ENCODE measurements at regions not wholly inside any gene's neighbourhood (a gene's known extent, or its start where the extent isn't known, plus 50 kb on each side); places are given as distances from the start of the nearest gene placed in this dataset.

DNA sequence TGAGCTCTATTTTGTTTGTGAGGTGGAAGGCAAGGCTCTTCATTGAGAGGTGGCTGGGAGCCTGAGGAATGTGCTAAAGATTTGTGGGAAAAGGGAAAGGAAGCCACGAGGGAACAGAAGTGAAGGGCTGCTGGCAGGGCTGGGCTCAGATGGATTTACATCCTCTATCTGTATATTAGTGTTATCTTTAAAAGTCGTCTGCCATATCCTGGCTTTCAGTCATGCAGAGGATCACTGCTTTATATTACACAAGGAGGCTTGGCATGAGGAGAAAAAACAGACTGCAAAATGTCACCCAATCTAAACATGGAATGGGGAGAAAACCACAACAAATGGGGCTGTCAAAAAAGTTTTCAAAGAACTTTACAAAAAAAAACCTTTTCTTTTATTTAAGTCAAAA is 434.4 kb downstream of the HRH4 start:
- TF ChIP-seq, protein P1, sequence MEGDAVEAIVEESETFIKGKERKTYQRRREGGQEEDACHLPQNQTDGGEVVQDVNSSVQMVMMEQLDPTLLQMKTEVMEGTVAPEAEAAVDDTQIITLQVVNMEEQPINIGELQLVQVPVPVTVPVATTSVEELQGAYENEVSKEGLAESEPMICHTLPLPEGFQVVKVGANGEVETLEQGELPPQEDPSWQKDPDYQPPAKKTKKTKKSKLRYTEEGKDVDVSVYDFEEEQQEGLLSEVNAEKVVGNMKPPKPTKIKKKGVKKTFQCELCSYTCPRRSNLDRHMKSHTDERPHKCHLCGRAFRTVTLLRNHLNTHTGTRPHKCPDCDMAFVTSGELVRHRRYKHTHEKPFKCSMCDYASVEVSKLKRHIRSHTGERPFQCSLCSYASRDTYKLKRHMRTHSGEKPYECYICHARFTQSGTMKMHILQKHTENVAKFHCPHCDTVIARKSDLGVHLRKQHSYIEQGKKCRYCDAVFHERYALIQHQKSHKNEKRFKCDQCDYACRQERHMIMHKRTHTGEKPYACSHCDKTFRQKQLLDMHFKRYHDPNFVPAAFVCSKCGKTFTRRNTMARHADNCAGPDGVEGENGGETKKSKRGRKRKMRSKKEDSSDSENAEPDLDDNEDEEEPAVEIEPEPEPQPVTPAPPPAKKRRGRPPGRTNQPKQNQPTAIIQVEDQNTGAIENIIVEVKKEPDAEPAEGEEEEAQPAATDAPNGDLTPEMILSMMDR (IDR thresholded peaks at IDR 0.05; ENCODE audit: low read depth, low read length, missing input control), result no peak
- no peak for TF ChIP-seq NR2F2 (IDR thresholded peaks at IDR 0.05)
- TF ChIP-seq, protein P2, sequence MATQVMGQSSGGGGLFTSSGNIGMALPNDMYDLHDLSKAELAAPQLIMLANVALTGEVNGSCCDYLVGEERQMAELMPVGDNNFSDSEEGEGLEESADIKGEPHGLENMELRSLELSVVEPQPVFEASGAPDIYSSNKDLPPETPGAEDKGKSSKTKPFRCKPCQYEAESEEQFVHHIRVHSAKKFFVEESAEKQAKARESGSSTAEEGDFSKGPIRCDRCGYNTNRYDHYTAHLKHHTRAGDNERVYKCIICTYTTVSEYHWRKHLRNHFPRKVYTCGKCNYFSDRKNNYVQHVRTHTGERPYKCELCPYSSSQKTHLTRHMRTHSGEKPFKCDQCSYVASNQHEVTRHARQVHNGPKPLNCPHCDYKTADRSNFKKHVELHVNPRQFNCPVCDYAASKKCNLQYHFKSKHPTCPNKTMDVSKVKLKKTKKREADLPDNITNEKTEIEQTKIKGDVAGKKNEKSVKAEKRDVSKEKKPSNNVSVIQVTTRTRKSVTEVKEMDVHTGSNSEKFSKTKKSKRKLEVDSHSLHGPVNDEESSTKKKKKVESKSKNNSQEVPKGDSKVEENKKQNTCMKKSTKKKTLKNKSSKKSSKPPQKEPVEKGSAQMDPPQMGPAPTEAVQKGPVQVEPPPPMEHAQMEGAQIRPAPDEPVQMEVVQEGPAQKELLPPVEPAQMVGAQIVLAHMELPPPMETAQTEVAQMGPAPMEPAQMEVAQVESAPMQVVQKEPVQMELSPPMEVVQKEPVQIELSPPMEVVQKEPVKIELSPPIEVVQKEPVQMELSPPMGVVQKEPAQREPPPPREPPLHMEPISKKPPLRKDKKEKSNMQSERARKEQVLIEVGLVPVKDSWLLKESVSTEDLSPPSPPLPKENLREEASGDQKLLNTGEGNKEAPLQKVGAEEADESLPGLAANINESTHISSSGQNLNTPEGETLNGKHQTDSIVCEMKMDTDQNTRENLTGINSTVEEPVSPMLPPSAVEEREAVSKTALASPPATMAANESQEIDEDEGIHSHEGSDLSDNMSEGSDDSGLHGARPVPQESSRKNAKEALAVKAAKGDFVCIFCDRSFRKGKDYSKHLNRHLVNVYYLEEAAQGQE (IDR thresholded peaks at IDR 0.05), result no peak
- TF ChIP-seq JUND (IDR thresholded peaks at IDR 0.05), result no peak
- TF ChIP-seq SP1 (IDR thresholded peaks at IDR 0.05), result no peak
- TF ChIP-seq, protein P3, sequence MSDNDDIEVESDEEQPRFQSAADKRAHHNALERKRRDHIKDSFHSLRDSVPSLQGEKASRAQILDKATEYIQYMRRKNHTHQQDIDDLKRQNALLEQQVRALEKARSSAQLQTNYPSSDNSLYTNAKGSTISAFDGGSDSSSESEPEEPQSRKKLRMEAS (IDR thresholded peaks at IDR 0.05), result no peak
- no peak for TF ChIP-seq TAF1 (conservative IDR thresholded peaks at IDR 0.05)
- TF ChIP-seq, protein P4, sequence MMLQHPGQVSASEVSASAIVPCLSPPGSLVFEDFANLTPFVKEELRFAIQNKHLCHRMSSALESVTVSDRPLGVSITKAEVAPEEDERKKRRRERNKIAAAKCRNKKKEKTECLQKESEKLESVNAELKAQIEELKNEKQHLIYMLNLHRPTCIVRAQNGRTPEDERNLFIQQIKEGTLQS (IDR thresholded peaks at IDR 0.05), result no peak
- TF ChIP-seq GABPA (IDR thresholded peaks at IDR 0.05 in 1 of 2, conservative IDR thresholded peaks at IDR 0.05 in 1 of 2), result no peak
- no peak for TF ChIP-seq EGR1 (IDR thresholded peaks at IDR 0.05; ENCODE audit: low read depth in 2 of 2)

Data from liver (tissue), 3 donors.